Bronchial epithelial cell (primary cell): ENCODE measurements at regions not wholly inside any gene's neighbourhood (a gene's known extent, or its start where the extent isn't known, plus 50 kb on each side); places are given as distances from the start of the nearest gene placed in this dataset.
"Not testable (repeated sequence)": the region's sequence is repeated elsewhere in the genome, so short reads cannot be mapped to it uniquely, and the experiment has no call there.

Source experiments
- DNase-seq: peaks from one replicate; pipeline ENCODE4 v3.0.0-alpha.2; 2010; ENCODE audit warnings: low read depth
- FAIRE-seq: peaks from 2 replicates; lab custom pipeline; 2011; peaks lifted over from hg19 to GRCh38; lab: Jason Lieb, UNC
- H3K27me3 ChIP-seq: 2 replicates; pipeline ENCODE4 v1.5.1; 2011; ENCODE audit warnings: low read length; ENCODE audit not compliant: control insufficient read depth, insufficient read depth
- H3K36me3 ChIP-seq: 2 replicates; pipeline ENCODE4 v1.5.1; 2011; ENCODE audit warnings: low read length; ENCODE audit not compliant: control insufficient read depth, insufficient read depth
- H3K4me3 ChIP-seq: 2 replicates; pipeline ENCODE4 v1.5.1; 2011; ENCODE audit warnings: mild to moderate bottlenecking, low read depth, low read length, control low read depth

DNA sequence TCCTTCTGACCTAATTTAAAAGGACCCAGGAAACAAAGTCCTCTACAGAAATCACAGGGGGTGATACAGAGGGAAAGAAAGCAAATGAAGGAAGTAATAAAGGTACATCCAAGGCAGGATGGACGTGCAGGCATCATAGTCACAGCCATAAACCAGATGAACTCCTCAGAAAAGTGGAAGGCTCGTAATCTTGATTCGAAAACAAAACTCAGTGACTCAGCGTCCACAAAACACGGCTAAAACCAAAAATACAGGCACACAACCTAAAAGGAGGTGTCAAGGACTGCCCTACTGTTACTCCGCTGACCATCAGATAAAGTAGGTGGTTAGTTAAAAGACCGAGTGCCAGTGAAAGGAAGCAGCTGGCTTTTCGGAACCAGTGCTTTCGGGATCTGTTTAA lies 81.5 kb downstream of the TRIM69 start:
- not testable (repeated sequence) for H3K36me3 ChIP-seq, DNase-seq, FAIRE-seq, H3K27me3 ChIP-seq, H3K4me3 ChIP-seq

DNA sequence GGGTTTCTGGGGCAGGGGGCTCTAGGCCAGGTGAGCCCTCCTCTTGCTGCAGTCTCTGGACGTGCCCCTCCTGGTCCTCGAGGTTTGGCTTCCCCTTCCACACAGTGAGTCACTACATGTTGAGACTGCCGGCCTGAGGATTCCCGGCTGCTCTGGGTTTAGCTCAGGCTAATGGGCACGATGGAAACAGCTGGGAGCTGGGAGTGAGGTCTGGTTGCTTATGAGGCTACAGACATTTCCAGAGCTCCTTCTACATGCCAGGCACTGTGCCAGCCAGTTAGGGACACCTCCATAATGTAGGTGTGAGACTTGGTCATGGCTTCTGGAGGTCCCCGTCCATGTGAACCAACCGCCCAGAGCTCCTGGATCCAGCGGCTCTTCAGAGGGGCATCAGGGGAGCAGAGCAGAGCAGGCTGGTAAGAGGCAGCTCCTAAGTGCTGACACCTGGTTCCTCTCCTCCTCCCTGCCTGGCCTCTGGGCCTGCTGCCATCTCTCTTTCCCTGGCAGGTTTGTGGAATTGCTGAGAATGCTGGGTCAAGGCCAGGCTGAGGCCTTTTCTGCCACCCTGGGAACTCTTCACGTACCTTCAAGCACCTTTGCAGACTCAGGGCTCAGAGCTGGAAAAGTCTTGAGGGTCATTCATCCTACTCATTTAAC lies 83.1 kb downstream of the TRIM69 start:
- H3K27me3 ChIP-seq, H3K4me3 ChIP-seq, H3K36me3 ChIP-seq, FAIRE-seq, DNase-seq: not testable (repeated sequence)

DNA sequence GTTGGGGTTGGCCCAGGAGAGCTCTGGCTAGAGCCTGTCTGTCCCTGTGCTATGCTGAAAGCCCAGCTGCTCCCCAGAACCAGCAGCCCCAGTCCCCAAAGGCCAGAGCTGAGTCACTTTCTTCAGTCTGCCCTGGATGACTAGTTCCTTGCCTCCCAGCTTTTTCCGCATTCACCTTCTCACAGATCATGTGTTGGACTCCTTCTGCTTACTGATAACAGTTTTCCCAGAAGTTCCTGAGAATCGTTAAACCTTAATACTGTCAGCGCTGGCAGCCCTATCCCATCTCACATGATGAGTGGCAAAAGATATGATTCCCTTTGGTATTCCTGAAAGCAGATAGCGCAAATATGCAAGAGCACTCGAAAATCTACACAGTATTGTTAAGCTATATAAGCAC lies 84.2 kb downstream of the TRIM69 start:
- H3K4me3 ChIP-seq, H3K36me3 ChIP-seq, FAIRE-seq, H3K27me3 ChIP-seq, DNase-seq: not testable (repeated sequence)

DNA sequence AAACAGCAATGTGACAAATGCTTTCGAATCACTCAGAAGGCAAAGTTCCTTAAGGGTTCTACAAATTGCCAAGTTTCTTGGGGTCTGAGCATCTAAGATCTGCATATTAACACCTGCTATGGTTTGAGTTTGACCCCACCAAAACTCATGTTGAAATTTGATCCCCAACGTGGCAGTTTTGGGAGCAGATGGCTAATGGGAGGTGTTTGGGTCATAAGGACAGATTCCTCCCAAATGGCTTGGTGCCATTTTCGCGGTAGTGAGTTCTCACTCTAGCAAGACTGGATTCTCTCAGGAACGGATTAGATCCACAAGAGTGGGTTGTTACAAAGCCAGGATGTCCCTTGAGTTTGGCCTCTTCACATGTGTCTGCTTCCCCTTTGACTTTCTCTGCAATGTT lies 84.6 kb downstream of the TRIM69 start:
- not testable (repeated sequence) for H3K27me3 ChIP-seq, FAIRE-seq, H3K36me3 ChIP-seq, DNase-seq, H3K4me3 ChIP-seq

DNA sequence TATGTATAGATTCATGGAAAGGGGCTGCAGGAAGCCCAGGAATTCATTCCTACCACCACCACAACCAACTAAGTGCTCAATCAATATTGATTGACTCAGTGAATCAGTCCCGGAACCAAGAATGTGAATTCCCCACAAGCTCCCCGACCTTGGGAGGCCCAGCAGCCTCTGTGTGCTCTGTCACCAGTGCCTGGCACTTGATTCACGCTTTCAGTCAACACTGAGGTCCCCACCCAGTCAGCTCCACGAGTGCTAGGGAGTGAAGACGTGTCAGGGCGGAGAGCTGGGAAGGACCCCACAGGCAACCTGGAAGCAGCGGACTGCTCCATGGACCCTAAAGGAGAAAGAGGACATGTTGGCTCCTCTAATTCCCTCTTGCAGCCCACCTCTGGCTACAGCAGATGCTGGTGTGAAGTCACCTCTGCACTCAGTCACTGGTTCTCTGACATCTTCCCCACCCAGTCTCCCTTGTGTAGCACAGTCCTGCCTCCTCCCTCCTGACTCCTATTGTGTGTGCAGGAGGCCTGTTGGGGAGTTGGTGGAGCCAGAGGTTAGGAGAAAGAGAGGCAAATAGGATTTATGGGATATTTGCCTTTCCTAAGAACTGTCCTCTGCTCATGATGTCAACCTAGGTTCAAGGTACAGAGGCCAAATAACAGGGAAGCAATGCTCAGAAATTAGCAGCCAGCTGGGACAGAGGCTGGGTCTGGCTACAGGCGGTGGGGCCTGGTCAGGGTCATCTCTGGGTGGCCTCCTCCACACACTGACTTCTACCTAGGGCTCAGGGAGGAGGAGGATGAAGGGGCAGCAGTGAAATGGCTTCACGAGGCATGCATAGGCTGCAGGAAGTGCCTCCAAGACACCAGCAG lies 88.2 kb downstream of the TRIM69 start:
- H3K27me3 ChIP-seq, DNase-seq, H3K36me3 ChIP-seq, H3K4me3 ChIP-seq, FAIRE-seq: not testable (repeated sequence)

DNA sequence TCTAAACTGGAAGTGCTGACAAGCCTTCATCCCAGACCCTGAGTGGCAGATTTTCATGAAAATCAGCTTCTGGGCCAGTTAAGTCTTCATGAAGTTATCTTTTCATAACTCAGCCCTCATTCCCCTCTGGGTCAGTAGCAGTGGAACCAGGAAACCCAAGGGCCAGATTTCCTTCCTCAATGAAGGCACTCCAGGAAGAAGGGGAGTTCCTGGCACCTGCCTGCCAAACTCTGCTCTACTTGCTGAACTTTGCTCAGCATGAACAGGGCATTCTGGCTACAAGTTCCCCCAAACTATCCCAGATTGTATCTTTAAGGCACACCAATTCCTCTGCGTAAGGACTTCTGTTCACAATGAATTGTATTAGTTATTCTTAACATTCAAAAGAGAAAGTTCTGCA lies 90.3 kb downstream of the TRIM69 start:
- not testable (repeated sequence) for FAIRE-seq, H3K4me3 ChIP-seq, DNase-seq, H3K27me3 ChIP-seq, H3K36me3 ChIP-seq

DNA sequence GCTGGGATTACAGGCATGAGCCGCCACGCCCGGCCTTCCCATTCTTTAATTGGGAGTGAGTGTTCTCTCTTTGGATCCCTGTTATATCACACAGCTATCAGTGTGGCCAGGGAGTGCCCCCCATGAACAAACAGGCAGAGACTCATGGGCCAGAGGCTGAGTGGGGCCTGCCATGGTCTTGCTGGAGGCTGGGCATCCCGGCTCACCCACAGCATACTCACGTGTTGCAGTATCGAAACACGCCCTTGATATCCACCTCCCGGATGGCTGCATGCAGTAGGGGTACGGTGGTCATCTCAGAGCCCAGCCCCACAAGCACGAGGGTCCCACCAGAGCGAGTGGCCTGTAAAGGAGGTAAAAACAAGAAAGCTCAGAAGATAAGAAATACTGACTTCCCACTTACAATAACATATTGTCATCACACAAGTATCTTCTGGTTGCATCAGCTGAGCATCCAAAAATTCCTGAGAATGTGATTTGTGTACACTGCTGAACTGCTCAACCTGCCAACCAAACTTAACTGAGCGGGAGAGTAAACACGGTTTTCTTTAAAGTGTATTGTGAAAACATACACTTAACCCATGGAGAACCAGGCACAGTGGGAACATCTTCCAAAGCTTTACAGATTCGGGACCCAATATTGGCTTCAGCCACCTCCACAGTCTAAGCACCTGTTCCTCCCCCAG lies 92.0 kb downstream of the TRIM69 start:
- not testable (repeated sequence) for FAIRE-seq, DNase-seq, H3K4me3 ChIP-seq, H3K27me3 ChIP-seq, H3K36me3 ChIP-seq

DNA sequence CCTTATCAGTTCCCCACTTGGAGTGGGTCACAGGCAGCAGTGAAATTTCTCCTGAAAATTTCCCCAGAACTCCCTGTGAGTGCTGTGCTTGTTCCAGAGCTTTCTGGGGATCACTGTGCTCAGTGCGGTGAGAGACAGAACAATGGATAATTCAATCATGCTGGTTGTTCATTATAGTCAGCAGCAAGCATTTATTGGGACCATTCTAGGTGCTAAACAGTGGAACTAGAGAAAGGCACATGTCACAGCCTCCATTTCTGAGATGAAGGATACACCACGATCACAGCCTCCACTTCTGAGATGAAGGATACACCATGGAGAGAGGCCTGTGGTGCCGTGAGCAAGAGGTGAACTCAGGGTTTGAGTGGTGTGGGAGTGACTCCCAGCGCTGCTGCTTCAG lies 92.8 kb downstream of the TRIM69 start:
- H3K27me3 ChIP-seq, FAIRE-seq, DNase-seq, H3K36me3 ChIP-seq, H3K4me3 ChIP-seq: not testable (repeated sequence)

DNA sequence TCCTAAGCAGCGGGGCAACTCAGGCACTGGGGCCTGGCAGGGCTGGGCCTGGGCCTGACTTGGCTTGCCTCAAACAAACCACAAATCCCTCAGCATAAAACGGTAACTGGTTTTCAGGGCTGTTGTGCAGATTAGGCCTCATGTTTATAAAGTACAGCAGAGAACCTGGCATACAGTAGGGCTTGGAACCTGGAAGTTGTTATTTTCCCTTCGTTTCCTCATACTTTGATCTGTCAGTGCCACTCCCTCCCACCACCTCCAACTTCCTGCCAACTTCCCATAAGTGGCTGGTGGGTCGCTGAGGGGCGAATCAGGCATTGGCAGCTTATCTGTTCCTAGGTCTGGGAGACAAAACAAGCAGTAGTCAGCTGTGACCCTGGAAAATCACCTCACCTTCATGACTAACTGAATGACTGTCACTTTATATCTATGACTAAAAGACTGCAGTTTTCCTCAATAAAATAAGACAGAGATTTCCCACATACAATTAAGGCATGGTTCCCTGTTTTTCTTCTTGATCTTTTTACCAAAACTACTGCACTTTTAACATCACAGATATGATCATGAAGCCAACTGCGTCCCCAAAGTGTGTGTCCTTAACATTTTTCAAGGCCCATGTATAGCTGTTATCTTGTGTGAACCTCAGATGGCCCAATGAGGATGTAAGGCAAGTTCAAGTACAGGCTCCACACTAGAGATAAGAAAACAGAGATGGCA lies 94.5 kb downstream of the TRIM69 start:
- peak; percentile 75 for DNase-seq
- H3K4me3 ChIP-seq, FAIRE-seq, H3K36me3 ChIP-seq, H3K27me3 ChIP-seq: not testable (repeated sequence)

DNA sequence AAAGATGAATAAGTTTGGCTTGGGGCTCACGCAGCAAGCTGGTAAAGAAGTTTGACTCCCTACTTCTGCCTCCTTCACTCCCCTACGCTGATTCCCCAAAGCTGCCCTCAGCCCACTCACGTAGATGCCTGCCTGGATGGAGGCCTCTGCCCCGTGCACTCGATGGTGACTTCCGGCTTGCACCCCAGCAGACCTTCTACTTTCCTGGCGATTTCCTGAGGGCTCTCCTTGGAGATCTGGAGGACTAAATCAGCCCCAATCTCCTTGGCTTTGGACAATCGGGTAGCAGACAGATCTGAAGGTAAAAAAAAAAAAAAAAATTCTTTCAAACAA lies 95.0 kb downstream of the TRIM69 start:
- H3K36me3 ChIP-seq, FAIRE-seq, H3K4me3 ChIP-seq, DNase-seq, H3K27me3 ChIP-seq: not testable (repeated sequence)

DNA sequence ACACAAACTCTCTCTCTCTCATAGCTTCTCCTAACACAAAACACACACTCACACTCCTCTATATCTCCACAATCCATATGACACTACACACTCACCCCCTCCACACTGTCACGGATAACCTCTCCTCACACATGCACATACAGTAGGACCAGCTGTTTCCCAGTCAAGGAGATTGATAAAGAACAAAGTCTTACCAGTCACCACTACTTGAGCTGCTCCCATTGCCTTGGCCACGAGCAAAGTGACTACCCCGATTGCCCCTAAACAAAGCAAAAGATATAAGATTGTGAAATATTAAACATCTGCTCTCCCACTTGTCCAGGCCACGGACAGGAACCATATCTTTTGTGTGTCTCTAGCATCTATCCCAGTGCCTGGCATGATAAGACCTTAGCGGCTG lies 95.8 kb downstream of the TRIM69 start:
- not testable (repeated sequence) for DNase-seq, H3K4me3 ChIP-seq, H3K36me3 ChIP-seq, FAIRE-seq, H3K27me3 ChIP-seq

DNA sequence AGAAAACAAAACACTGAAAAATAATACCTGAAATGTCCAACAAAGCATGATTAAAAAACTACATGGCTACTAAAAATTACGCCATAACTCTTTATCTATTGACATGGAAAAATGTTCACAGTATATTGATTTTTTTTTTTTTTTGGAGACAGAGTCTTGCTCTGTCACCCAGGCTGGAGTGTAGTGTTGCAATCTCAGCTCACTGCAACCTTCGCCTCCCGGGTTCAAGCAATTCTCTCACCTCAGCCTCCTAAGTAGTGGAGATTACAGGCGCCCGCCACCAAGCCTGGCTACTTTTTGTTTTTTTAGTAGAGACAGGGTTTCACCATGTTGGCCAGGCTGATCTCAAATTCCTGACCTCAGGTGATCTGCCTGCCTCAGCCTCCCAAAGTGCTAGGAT lies 96.8 kb downstream of the TRIM69 start:
- not testable (repeated sequence) for H3K27me3 ChIP-seq, FAIRE-seq, H3K36me3 ChIP-seq, DNase-seq, H3K4me3 ChIP-seq

DNA sequence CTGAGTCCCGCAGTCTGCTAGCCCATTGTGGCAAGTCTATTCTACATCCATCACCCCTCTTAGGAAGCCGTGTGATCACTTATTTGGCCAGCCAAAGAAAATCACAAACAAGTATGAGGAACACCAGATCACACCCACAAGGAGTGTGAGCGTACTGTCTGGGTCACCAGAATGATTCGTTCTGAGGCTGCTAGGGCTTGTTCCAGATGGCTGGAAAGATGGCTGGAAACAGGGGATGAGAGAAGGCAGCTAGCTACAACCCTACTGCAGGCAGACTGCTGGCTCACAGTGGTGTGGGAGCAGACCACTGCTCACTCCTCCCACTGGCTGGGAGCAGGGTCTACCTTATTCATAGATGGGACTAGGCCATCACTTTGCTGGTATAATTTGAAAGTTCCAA lies 97.4 kb downstream of the TRIM69 start:
- not testable (repeated sequence) for H3K4me3 ChIP-seq, H3K27me3 ChIP-seq, H3K36me3 ChIP-seq, FAIRE-seq
- DNase-seq: peak; percentile 57

DNA sequence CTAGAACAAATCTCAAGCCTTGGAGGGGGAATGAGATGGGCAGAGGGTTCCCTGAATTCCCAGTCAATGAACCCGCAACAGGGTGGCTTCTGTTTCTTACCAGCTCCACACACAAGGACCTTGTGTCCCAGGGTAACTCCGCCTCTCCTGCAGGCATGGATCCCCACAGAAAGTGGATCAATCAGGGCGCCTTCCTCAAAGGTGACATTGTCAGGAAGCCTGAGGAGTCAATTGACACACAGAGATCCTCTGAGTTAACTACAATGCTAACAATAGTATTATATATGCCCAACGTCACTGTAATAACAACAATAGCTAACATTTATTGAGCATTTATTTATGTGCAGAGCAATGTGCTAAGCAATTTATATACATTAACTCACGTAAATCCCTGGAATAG lies 98.8 kb downstream of the TRIM69 start:
- not testable (repeated sequence) for H3K36me3 ChIP-seq, FAIRE-seq, DNase-seq, H3K4me3 ChIP-seq, H3K27me3 ChIP-seq
